Inflammatory macrophage treated with lipopolysaccharide for 1 hour (primary cell): ENCODE measurements at regions not wholly inside any gene's neighbourhood (a gene's known extent, or its start where the extent isn't known, plus 50 kb on each side); places are given as distances from the start of the nearest gene placed in this dataset.

Experiments
- DNase-seq, 2 donors: peaks; one replicate each; pipeline ENCODE4 v3.0.0-alpha.2; 2020 to 2022

- no peak for DNase-seq
These were observed 238.5 kb upstream of the SMARCA2 start for GRCh38 chr9:1776668-1777067.

GRCh38 chr9:1791191-1791590 is 224.0 kb upstream of the SMARCA2 start:
- DNase-seq, result no peak

DNA sequence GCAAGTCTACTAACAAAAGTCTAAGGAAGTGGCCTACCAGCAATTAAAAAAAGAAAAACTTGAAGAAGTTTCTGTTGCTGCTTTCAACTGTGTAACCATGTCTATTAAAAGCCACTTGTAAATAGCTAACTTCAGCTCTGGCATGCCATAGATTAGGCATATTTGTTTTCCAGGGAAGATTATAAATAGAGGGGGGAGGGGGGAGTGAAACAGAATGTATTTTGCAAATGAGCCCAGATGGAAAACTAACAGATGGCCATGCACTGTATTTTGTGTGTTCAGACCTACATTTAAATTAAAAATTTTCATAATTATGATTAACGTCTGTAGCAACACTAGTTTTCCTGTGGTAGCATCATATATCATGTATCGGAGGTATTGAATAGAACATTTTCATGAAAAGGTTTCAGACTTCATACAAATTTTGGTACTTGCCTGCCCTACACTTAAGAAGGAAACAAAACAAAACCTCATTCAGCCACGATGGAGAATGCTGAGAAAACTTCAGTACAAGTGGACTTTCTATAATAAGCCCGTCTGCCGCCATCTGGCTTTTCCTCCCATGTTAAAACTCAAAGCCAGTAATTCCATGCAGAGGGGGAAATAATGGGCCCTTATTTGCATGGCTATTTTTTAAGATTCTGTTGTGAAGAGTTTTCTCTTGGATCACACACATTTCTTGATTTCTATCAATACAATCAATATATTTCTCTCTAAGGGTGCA is 220.4 kb upstream of the SMARCA2 start:
- DNase-seq, result no peak

GRCh38 chr9:1804128-1804865 is 210.8 kb upstream of the SMARCA2 start:
- no peak for DNase-seq

- no peak for DNase-seq
These were observed 185.4 kb upstream of the SMARCA2 start for GRCh38 chr9:1829719-1830118.

DNA sequence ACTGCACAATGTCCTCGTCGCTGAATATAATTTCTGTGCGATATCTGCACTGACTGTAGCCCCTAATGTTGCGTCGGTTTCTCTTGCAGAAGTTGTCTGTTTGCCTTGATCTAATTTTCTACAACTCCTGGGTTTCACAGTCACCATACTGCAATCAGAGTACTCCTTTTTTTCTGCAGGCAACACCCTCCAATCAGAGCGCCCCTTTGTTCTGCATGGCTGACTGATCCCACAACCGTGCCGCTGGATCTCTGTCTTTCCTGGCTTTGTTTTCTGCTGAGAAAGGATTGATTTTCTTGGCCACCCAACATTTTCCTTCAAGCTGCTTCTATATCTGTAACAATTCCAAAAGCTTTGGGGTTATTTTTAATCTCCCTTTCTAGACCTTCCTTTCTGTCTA is 182.2 kb upstream of the SMARCA2 start:
- no peak for DNase-seq

DNA sequence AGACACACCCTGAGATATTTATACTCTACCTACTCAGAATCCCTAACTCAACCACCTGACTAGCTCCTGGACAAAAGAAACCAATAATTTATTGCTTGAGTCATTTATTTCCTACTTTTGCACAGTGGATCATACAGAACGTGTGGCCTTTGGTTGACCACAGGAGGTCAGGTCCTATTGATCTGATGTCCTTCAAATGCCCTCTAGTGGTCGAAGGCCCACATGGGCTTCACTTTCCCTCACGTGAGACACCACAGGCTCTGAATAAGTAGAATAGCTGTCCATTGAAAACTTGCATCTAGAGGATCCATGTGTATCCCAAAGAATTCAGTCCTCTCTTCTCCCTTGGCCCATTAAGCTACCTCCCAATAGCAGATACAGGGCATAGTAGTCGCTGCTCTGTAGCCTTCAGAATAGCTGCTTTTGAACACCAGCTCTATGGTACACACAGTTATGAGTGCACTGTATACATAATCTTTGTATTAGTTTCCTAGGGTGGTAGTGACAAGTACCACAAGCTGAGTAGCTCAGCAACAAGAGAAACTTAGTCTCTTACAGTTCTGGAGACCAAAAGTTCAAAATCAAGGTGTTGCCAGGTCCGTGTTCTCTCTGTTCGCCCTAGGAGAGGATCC is 177.6 kb upstream of the SMARCA2 start:
- DNase-seq, result peak; percentile 0 to 11

- no peak for DNase-seq
These were observed 175.2 kb upstream of the SMARCA2 start for GRCh38 chr9:1839909-1840308.

DNA sequence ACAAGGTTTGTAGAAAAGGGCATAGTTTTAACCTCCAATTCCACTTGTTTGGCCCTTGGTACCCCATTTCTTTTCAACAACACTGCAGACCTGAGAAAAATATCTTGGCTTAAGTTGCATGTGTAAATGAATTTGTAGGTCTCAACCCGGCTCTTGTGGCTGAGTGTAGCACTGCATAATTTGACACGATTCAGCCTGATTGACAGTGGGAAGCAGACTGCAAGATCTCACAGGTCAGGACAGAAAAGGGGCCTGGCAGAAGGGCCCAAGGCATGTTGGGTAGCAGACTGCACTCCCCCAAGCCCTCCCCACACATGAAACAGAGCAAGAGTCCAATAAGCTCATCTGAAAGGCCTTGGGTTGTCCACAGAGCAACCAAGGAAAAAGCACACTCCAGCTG is 169.7 kb upstream of the SMARCA2 start:
- DNase-seq, result no peak

DNA sequence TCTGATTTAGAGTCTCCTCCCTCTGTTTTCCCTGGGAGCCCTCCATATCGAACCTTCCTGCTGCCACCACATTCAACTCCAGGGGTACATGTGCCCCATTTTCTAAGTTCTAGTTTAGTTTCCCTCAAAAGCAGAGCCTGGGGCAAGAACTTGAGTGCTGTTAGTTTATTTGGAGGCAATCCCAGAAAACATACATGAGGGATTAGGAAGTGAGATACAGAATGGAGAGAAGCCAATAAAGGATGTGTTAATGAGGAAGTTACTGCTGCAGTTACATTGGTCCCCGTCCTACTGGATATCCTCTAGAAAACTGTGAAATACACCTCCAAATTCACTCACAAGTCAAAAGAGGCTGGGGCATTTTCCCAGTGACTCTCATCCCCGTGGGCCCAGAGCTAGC is 159.4 kb upstream of the SMARCA2 start:
- no peak for DNase-seq

- no peak for DNase-seq
These were observed 157.3 kb upstream of the SMARCA2 start for GRCh38 chr9:1857808-1858207.

- DNase-seq, result peak; percentile 2 to 15
These were observed 145.3 kb upstream of the SMARCA2 start for GRCh38 chr9:1869843-1870242.

GRCh38 chr9:1870915-1871314 is 144.2 kb upstream of the SMARCA2 start:
- no peak for DNase-seq

- DNase-seq, result no peak
These were observed 143.3 kb upstream of the SMARCA2 start for GRCh38 chr9:1871626-1872419.

- DNase-seq, result no peak
These were observed 139.8 kb upstream of the SMARCA2 start for GRCh38 chr9:1875251-1875851.

DNA sequence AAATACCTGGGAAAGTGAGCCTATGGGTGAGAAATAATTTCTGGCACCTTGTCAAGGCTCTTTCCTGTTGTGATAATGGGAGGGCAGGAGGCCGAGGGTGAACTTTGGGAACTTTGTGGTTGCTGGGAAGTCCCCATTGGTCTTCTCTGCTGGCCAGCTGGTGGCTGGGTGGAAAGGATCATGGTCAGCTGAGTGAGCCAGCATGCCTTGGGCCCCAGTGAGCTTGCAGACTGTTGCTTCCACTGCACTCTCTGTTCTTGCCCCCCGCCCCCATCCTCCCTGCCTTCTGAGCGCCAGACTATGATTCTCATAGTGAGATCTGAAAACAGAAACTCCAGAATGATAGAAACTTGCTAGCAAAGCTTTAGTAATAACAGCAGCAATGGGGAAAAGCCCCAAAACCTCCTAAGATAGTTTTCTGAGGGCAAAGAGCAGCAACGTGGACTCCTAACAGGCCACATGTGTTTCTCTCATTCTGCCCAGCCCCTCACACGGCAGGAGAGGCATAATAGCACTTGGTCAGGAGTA is 139.2 kb upstream of the SMARCA2 start:
- peak in 1 of 2 donors; percentile 7 for DNase-seq

- DNase-seq, result no peak
These were observed 138.2 kb upstream of the SMARCA2 start for GRCh38 chr9:1876891-1877496.

DNA sequence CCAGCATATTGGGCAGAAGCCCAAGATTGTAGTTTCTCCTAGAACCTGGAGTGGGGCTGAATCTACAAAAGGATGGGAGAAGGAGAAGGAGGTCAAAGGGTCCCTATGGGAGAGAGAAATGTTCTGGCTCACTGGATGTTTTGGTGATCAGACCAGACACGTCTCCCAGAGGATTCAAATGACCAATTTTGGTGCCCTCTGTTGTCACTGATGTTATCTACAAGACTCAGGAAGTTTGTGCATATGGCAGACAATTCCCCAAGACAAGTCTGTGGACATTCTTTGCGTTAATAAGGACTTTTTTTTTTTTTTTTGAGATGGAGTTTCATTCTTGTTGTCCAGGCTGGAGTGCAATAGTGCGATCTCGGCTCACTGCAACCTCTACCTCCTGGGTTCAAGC is 137.2 kb upstream of the SMARCA2 start:
- no peak for DNase-seq

- peak; percentile 5 to 10 for DNase-seq
These were observed 136.3 kb upstream of the SMARCA2 start for GRCh38 chr9:1878811-1879210.

DNA sequence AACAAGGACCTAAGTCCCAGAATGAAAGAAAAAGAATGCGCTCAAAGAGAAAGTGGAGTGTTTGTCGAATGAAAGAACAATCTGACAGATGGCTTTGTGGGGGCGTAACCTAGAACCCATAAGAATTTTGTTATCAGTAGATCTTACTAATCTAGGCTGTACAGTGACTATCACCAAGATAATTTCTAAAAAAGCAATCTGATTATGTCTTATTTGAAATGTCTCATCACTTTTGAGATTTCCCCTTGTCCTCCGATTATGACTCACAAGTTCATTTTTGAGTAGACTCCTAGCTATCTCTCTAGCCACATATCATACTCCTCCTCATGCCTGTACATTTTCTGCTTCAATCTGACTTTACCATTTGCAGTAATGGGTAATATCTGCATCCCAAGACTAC is 135.6 kb upstream of the SMARCA2 start:
- no peak for DNase-seq

GRCh38 chr9:1880038-1880565 is 135.0 kb upstream of the SMARCA2 start:
- DNase-seq, result no peak
